NT2/D1 (cell line): ENCODE measurements at regions not wholly inside any gene's neighbourhood (a gene's known extent, or its start where the extent isn't known, plus 50 kb on each side); places are given as distances from the start of the nearest gene placed in this dataset.

Source experiments
- DNase-seq: peaks from one replicate; pipeline ENCODE4 v3.0.0-alpha.2; 2011; ENCODE audit warnings: low read depth, low spot score
- H3K27me3 ChIP-seq: 2 replicates; pipeline ENCODE4 v1.6.0; 2011; ENCODE audit warnings: mild to moderate bottlenecking; ENCODE audit not compliant: insufficient read length, insufficient read depth
- H3K36me3 ChIP-seq: 2 replicates; pipeline ENCODE4 v1.6.1; 2011; ENCODE audit warnings: mild to moderate bottlenecking, low read length, mixed read lengths; ENCODE audit not compliant: insufficient read depth, insufficient read length
- H3K4me1 ChIP-seq: 2 replicates; pipeline ENCODE4 v1.5.1; 2011; ENCODE audit not compliant: insufficient read depth, insufficient read length
- H3K4me3 ChIP-seq: 2 replicates; pipeline ENCODE4 v1.5.1; 2011; ENCODE audit warnings: low read depth; ENCODE audit not compliant: insufficient read length
- H3K9ac ChIP-seq: 2 replicates; pipeline ENCODE4 v1.6.0; 2011; ENCODE audit warnings: low read depth; ENCODE audit not compliant: insufficient read length
- H3K9me3 ChIP-seq: 2 replicates; pipeline ENCODE4 v1.5.1; 2011; ENCODE audit warnings: mild to moderate bottlenecking, low read length; ENCODE audit not compliant: insufficient read depth
- SUZ12 ChIP-seq: IDR thresholded peaks from 2 replicates; pipeline ENCODE4 v1.6.1; 2011; ENCODE audit not compliant: insufficient read length, insufficient read depth; ENCODE audit errors: extremely low read depth
- YY1 ChIP-seq: IDR thresholded peaks from 2 replicates; pipeline ENCODE4 v1.6.1; 2011; ENCODE audit not compliant: insufficient read length, insufficient read depth
- ZNF274 ChIP-seq: IDR thresholded peaks from 2 replicates; pipeline ENCODE4 v1.6.1; 2011; ENCODE audit warnings: mild to moderate bottlenecking, low read depth, low read length

GRCh38 chr10:90588222-90588621 lies 269.6 kb downstream of the HTR7 start:
- DNase-seq, result no peak
- no peak overlapping the region for H3K4me3 ChIP-seq
- no peaks in the 10 kb centered on the region for H3K9me3 ChIP-seq
- H3K27me3 ChIP-seq, result no peaks in the 10 kb centered on the region
- H3K4me1 ChIP-seq, result no peaks in the 10 kb centered on the region
- no peaks in the 10 kb centered on the region for H3K36me3 ChIP-seq
- H3K9ac ChIP-seq, result no peak overlapping the region
- TF ChIP-seq ZNF274 (no peak), YY1 (no peak), SUZ12 (no peak)

GRCh38 chr10:90589825-90590224 lies 268.0 kb downstream of the HTR7 start:
- no peaks in the 10 kb centered on the region for H3K27me3 ChIP-seq
- no peaks in the 10 kb centered on the region for H3K4me1 ChIP-seq
- TF ChIP-seq YY1 (no peak), SUZ12 (no peak), ZNF274 (no peak)
- no peak overlapping the region for H3K4me3 ChIP-seq
- no peaks in the 10 kb centered on the region for H3K36me3 ChIP-seq
- H3K9me3 ChIP-seq, result no peaks in the 10 kb centered on the region
- H3K9ac ChIP-seq, result no peak overlapping the region
- DNase-seq, result no peak

- TF ChIP-seq SUZ12 (no peak), YY1 (no peak), ZNF274 (no peak)
- H3K4me3 ChIP-seq, result no peak overlapping the region
- H3K4me1 ChIP-seq, result no peaks in the 10 kb centered on the region
- no peaks in the 10 kb centered on the region for H3K27me3 ChIP-seq
- DNase-seq, result no peak
- no peaks in the 10 kb centered on the region for H3K9me3 ChIP-seq
- H3K36me3 ChIP-seq, result no peaks in the 10 kb centered on the region
- no peak overlapping the region for H3K9ac ChIP-seq
Measured at GRCh38 chr10:90591629-90592028, 266.2 kb downstream of the HTR7 start.

- DNase-seq, result peak; percentile 42
- no peak overlapping the region for H3K9ac ChIP-seq
- TF ChIP-seq YY1, result no peak
- TF ChIP-seq SUZ12, result no peak
Measured at GRCh38 chr10:90592638-90593302, 265.1 kb downstream of the HTR7 start.

GRCh38 chr10:90598513-90598912 lies 259.3 kb downstream of the HTR7 start:
- Histone ChIP-seq H3K9ac (no peak overlapping the region), H3K27me3 (no peaks in the 10 kb centered on the region), H3K9me3 (peaks cover 6% of the 10 kb centered on the region; the same call in 1 of the 2 replicates), H3K36me3 (no peaks in the 10 kb centered on the region), H3K4me1 (no peaks in the 10 kb centered on the region), H3K4me3 (no peak overlapping the region)
- DNase-seq, result no peak
- TF ChIP-seq SUZ12 (no peak), YY1 (no peak), ZNF274 (no peak)

More at GRCh38 chr10:90592638-90593302, 265.1 kb downstream of the HTR7 start:
- H3K4me1 ChIP-seq, result no peaks in the 10 kb centered on the region
- no peaks in the 10 kb centered on the region for H3K27me3 ChIP-seq
- no peaks in the 10 kb centered on the region for H3K9me3 ChIP-seq
- no peak overlapping the region for H3K4me3 ChIP-seq
- H3K36me3 ChIP-seq, result no peaks in the 10 kb centered on the region

GRCh38 chr10:90602862-90603610 lies 254.8 kb downstream of the HTR7 start:
- Histone ChIP-seq H3K36me3 (no peaks in the 10 kb centered on the region), H3K9me3 (peaks cover 6% of the 10 kb centered on the region; the same call in 1 of the 2 replicates), H3K27me3 (no peaks in the 10 kb centered on the region), H3K9ac (no peak overlapping the region), H3K4me3 (no peak overlapping the region), H3K4me1 (no peaks in the 10 kb centered on the region)
- TF ChIP-seq YY1, result no peak
- no peak for TF ChIP-seq ZNF274
- TF ChIP-seq SUZ12, result no peak
- DNase-seq, result no peak

GRCh38 chr10:90604636-90605035 lies 253.2 kb downstream of the HTR7 start:
- Histone ChIP-seq H3K36me3 (no peaks in the 10 kb centered on the region), H3K9ac (no peak overlapping the region), H3K4me3 (no peak overlapping the region), H3K4me1 (no peaks in the 10 kb centered on the region), H3K27me3 (no peaks in the 10 kb centered on the region), H3K9me3 (peaks cover 6% of the 10 kb centered on the region; the same call in 1 of the 2 replicates)
- no peak for DNase-seq
- no peak for TF ChIP-seq ZNF274
- no peak for TF ChIP-seq SUZ12
- TF ChIP-seq YY1, result no peak
